A549 (cell line): ENCODE measurements at regions not wholly inside any gene's neighbourhood (a gene's known extent, or its start where the extent isn't known, plus 50 kb on each side); places are given as distances from the start of the nearest gene placed in this dataset.

Experiments used
- ATAC-seq, 2 experiments: fragments of 200-7000 bp in 1 of 2; fragments of >200 bp in 1 of 2; cut with Nextera tagmentation in 1 of 2; cut with Tn5 transposase in 1 of 2; 3 replicates each; pipeline versions ENCODE4 v1.8.0 to v1.9.1; 2018 to 2020; ENCODE audit warnings: mild to moderate bottlenecking in 1 of 2, moderate library complexity in 1 of 2
- CTCF ChIA-PET: fragments of 300-600 bp; sonication (Branson Sonifier 250); formaldehyde crosslinking; extraction: SDS; loops from one replicate; lab custom pipeline; 2021; ENCODE audit warnings: antibody characterized with exemption, inconsistent platforms; lab: Yijun Ruan, JAX
- POLR2A ChIA-PET: fragments of 350-600 bp; formaldehyde crosslinking; extraction: SDS; loops from one replicate; lab custom pipeline; 2021; ENCODE audit warnings: antibody characterized with exemption, inconsistent platforms; lab: Yijun Ruan, JAX
- DNase-seq, 2 experiments: peaks; one replicate each; pipeline versions ENCODE4 v3.0.0 to v3.0.0-alpha.2; 2011 to 2016; ENCODE audit warnings: low read depth in 1 of 2, low spot score in 1 of 2
- FAIRE-seq: peaks from 2 replicates; lab custom pipeline; 2011; peaks lifted over from hg19 to GRCh38; lab: Jason Lieb, UNC
- H3K27ac ChIP-seq, 2 experiments: fragments of >200 bp; sonication (Bioruptor Twin); formaldehyde crosslinking; 3 replicates each; pipeline ENCODE4 v1.5.1; 2016 to 2017
- H3K4me1 ChIP-seq: fragments of >200 bp; sonication (Bioruptor Twin); formaldehyde crosslinking; 3 replicates; pipeline ENCODE4 v1.6.1; 2016
- H3K4me2 ChIP-seq: fragments of >200 bp; sonication (Bioruptor Twin); formaldehyde crosslinking; 3 replicates; pipeline ENCODE4 v1.6.1; 2016
- H3K4me3 ChIP-seq: fragments of >200 bp; sonication (Bioruptor Twin); formaldehyde crosslinking; 3 replicates; pipeline ENCODE4 v1.5.1; 2016
- H3K9me3 ChIP-seq: fragments of >200 bp; sonication (Bioruptor Twin); formaldehyde crosslinking; 3 replicates; pipeline ENCODE4 v1.6.1; 2016
- BCL3 ChIP-seq: fragments of >200 bp; sonication (Bioruptor Twin); formaldehyde crosslinking; IDR thresholded peaks from 3 replicates; pipeline ENCODE4 v1.6.1; 2016
- BHLHE40 ChIP-seq: IDR thresholded peaks from 2 replicates; pipeline ENCODE4 v1.6.1; 2012; ENCODE audit warnings: low read depth, low read length, inconsistent platforms
- CBX2 ChIP-seq: fragments of 200-600 bp; sonication (generic); IDR thresholded peaks from 2 replicates; pipeline ENCODE4 v1.6.1; 2016; ENCODE audit warnings: low read depth, mild to moderate bottlenecking, borderline replicate concordance
- CHD4 ChIP-seq: fragments of 200-600 bp; sonication (generic); IDR thresholded peaks from 2 replicates; pipeline ENCODE4 v1.6.1; 2016; ENCODE audit warnings: antibody characterized with exemption, mild to moderate bottlenecking, borderline replicate concordance
- CTCF ChIP-seq: fragments of >200 bp; sonication (Bioruptor Twin); formaldehyde crosslinking; IDR thresholded peaks from 3 replicates; pipeline ENCODE4 v1.5.1; 2016
- EP300 ChIP-seq, 2 experiments: fragments of >200 bp; sonication (Bioruptor Twin); formaldehyde crosslinking; IDR thresholded peaks; 2 replicates in 1 of 2; 3 replicates in 1 of 2; pipeline ENCODE4 v1.6.1; 2016 to 2017
- FOXS1 ChIP-seq: fragments of 250-450 bp; sonication (Bioruptor Pico); IDR thresholded peaks from 2 replicates; pipeline ENCODE4 v1.5.0; 2020; ENCODE audit warnings: mild to moderate bottlenecking, moderate library complexity
- GATA3 ChIP-seq: IDR thresholded peaks from 2 replicates; pipeline ENCODE4 v1.6.1; 2012; ENCODE audit warnings: borderline replicate concordance
- HDAC2 ChIP-seq: fragments of 200-600 bp; sonication (generic); IDR thresholded peaks from 2 replicates; pipeline ENCODE4 v1.6.1; 2016
- HEYL ChIP-seq: fragments of 250-450 bp; sonication (Bioruptor Pico); IDR thresholded peaks from 2 replicates; pipeline ENCODE4 v1.8.0; 2021; ENCODE audit warnings: mild to moderate bottlenecking, moderate library complexity
- MYC ChIP-seq: IDR thresholded peaks from 2 replicates; pipeline ENCODE4 v1.6.1; 2012; ENCODE audit warnings: mild to moderate bottlenecking, inconsistent platforms, low read length, improper control_type of control experiment, borderline replicate concordance
- PHF8 ChIP-seq: fragments of 200-600 bp; sonication (generic); IDR thresholded peaks from 2 replicates; pipeline ENCODE4 v1.6.1; 2016; ENCODE audit warnings: low read depth, mild to moderate bottlenecking, antibody characterized with exemption, moderate library complexity, borderline replicate concordance
- POLR2A ChIP-seq: IDR thresholded peaks from 2 replicates; pipeline ENCODE4 v1.6.1; 2012; ENCODE audit warnings: mild to moderate bottlenecking, low read length
- POLR2AphosphoS2 ChIP-seq: conservative IDR thresholded peaks from 2 replicates; pipeline ENCODE4 v1.6.1; 2012; ENCODE audit warnings: low read length, improper control_type of control experiment, inconsistent platforms
- RAD21 ChIP-seq, 2 experiments: fragments of >200 bp in 1 of 2; sonication (Bioruptor Twin) in 1 of 2; formaldehyde crosslinking in 1 of 2; IDR thresholded peaks in 1 of 2; conservative IDR thresholded peaks in 1 of 2; 2 replicates in 1 of 2; 3 replicates in 1 of 2; pipeline ENCODE4 v1.6.1; 2012 to 2018; ENCODE audit warnings: inconsistent platforms in 1 of 2
- SMC3 ChIP-seq: fragments of >200 bp; sonication (Bioruptor Twin); formaldehyde crosslinking; IDR thresholded peaks from 3 replicates; pipeline ENCODE4 v1.6.1; 2018; ENCODE audit warnings: inconsistent platforms
- SREBF2 ChIP-seq: fragments of 450-650 bp; IDR thresholded peaks from 2 replicates; pipeline ENCODE4 v1.6.1; 2014; ENCODE audit warnings: mild to moderate bottlenecking, moderate library complexity
- TFCP2L1 ChIP-seq: fragments of 250-450 bp; sonication (Bioruptor Pico); IDR thresholded peaks from 2 replicates; pipeline ENCODE4 v1.5.0; 2021; ENCODE audit warnings: mild to moderate bottlenecking
- ZC3H11A ChIP-seq: fragments of 450-650 bp; IDR thresholded peaks from 2 replicates; pipeline ENCODE4 v1.6.1; 2014; ENCODE audit warnings: antibody characterized with exemption, mild to moderate bottlenecking
- ZSCAN20 ChIP-seq: fragments of 250-450 bp; sonication (Bioruptor Pico); IDR thresholded peaks from 2 replicates; pipeline ENCODE4 v1.8.0; 2022; ENCODE audit warnings: mild to moderate bottlenecking, moderate library complexity
- WGBS: methylation state at CpG from one replicate; pipeline ENCODE4 v1.1.6; 2017; ENCODE audit errors: missing lambda C conversion rate; 5-methylcytosine and 5-hydroxymethylcytosine counted together
- TF ChIP-seq, protein P1 (sequence below): fragments of 250-450 bp; sonication (Bioruptor Pico); IDR thresholded peaks from 2 replicates; pipeline ENCODE4 v1.5.0; 2020; ENCODE audit warnings: low read depth, mild to moderate bottlenecking, moderate library complexity
- TF ChIP-seq, protein P2 (sequence below): fragments of 200-600 bp; sonication (generic); IDR thresholded peaks from 2 replicates; pipeline ENCODE4 v1.6.1; 2016; ENCODE audit warnings: antibody characterized with exemption, mild to moderate bottlenecking, moderate library complexity
- TF ChIP-seq, protein P3 (sequence below): IDR thresholded peaks from 2 replicates; pipeline ENCODE4 v1.6.1; 2012

DNA sequence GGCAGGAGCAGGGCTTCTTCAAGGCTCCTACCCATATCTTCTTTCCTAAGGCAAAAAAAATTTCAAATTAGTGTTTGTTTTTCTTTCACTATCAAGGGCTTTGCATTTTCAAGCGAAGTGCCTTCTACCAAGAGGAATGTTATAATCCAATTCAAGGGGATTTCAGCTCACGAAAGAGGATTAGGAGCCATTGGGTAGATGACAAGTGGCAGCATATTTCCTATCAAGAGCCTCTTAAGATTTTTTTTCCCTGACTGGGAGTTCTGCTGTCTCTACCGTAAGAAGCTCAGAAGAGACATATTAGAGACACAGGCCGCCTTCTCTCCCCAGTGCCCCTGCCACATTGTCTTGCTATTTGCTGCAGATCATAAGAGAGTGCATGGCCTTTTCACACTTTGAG lies 55.9 kb upstream of the BMAL1 start:
- TF ChIP-seq BCL3 (no peak), CBX2 (no peak), ZSCAN20 (CRISPR knock-in tag) (no peak), ZC3H11A (no peak), MYC (no peak), CHD4 (no peak), BHLHE40 (no peak), SMC3 (no peak), FOXS1 (CRISPR knock-in tag) (no peak), POLR2AphosphoS2 (no peak), EP300 (IDR thresholded peaks at IDR 0.05) (no peak), HDAC2 (no peak), PHF8 (no peak)
- TF ChIP-seq, protein P1, sequence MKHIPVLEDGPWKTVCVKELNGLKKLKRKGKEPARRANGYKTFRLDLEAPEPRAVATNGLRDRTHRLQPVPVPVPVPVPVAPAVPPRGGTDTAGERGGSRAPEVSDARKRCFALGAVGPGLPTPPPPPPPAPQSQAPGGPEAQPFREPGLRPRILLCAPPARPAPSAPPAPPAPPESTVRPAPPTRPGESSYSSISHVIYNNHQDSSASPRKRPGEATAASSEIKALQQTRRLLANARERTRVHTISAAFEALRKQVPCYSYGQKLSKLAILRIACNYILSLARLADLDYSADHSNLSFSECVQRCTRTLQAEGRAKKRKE, result no peak
- TF ChIP-seq, protein P2, sequence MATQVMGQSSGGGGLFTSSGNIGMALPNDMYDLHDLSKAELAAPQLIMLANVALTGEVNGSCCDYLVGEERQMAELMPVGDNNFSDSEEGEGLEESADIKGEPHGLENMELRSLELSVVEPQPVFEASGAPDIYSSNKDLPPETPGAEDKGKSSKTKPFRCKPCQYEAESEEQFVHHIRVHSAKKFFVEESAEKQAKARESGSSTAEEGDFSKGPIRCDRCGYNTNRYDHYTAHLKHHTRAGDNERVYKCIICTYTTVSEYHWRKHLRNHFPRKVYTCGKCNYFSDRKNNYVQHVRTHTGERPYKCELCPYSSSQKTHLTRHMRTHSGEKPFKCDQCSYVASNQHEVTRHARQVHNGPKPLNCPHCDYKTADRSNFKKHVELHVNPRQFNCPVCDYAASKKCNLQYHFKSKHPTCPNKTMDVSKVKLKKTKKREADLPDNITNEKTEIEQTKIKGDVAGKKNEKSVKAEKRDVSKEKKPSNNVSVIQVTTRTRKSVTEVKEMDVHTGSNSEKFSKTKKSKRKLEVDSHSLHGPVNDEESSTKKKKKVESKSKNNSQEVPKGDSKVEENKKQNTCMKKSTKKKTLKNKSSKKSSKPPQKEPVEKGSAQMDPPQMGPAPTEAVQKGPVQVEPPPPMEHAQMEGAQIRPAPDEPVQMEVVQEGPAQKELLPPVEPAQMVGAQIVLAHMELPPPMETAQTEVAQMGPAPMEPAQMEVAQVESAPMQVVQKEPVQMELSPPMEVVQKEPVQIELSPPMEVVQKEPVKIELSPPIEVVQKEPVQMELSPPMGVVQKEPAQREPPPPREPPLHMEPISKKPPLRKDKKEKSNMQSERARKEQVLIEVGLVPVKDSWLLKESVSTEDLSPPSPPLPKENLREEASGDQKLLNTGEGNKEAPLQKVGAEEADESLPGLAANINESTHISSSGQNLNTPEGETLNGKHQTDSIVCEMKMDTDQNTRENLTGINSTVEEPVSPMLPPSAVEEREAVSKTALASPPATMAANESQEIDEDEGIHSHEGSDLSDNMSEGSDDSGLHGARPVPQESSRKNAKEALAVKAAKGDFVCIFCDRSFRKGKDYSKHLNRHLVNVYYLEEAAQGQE, result no peak
- TF ChIP-seq, protein P3, sequence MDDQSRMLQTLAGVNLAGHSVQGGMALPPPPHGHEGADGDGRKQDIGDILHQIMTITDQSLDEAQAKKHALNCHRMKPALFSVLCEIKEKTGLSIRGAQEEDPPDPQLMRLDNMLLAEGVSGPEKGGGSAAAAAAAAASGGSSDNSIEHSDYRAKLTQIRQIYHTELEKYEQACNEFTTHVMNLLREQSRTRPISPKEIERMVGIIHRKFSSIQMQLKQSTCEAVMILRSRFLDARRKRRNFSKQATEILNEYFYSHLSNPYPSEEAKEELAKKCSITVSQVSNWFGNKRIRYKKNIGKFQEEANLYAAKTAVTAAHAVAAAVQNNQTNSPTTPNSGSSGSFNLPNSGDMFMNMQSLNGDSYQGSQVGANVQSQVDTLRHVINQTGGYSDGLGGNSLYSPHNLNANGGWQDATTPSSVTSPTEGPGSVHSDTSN, result no peak
- CTCF ChIA-PET, result interaction anchor here (0.6 to 2.8 kb wide), 4 partner anchors 11 to 299 kb away, joined by 4 to 14 read pairs (median 4); no protein-coding TSS in a partner anchor
- POLR2A ChIA-PET, result no interaction called here
- 83% methylated on average over 4 of the region's 4 CpGs for WGBS
- Histone ChIP-seq H3K4me3 (no peak overlapping the region), H3K9me3 (no peaks in the 10 kb centered on the region), H3K27ac (peak overlapping the region in 1 of 2 experiments; percentile 63; a peak in 2 of 6 replicates), H3K4me1 (peaks cover 22% of the 10 kb centered on the region), H3K4me2 (no peak overlapping the region)
- DNase-seq (no peak), ATAC-seq (no peak), FAIRE-seq (no peak)

DNA sequence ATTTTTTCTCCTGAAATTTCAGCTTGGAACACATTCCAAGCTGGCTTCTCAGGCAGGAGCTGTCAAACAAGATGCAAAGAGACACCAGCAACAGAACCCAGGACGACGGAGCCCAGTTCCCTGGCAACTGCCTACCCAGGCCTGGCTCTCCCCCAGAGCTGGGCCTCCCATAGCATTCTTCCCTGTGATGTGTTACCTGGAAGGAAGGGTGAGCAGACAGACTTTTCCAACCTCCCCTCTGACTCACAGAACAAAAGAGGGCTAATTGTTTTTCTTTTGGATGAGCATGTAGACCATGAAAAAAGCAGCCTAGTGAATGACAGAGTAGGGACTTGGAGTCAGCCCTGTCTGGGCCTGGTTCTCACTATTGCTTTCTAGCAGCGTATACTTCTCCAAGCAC lies 55.3 kb upstream of the BMAL1 start:
- no peak for FAIRE-seq

More for the DNA sequence above, 55.3 kb upstream of the BMAL1 start:
- Histone ChIP-seq H3K4me3 (no peak overlapping the region), H3K4me2 (no peak overlapping the region), H3K9me3 (no peaks in the 10 kb centered on the region), H3K27ac (peak overlapping the region in 1 of 2 experiments; percentile 63; a peak in 2 of 6 replicates), H3K4me1 (peaks cover 16% of the 10 kb centered on the region)
- 89% methylated on average over 3 of the region's 3 CpGs for WGBS
- ATAC-seq (peak in 1 of 2 experiments; percentile 37; a peak in 3 of 6 replicates), DNase-seq (no peak)
- ChIA-PET POLR2A (no interaction called here), CTCF (interaction anchor here (0.6 to 2.8 kb wide), 3 partner anchors 12 to 300 kb away, joined by 4 to 14 read pairs (median 5); no protein-coding TSS in a partner anchor)
- TF ChIP-seq PHF8 (no peak), RAD21 (conservative IDR thresholded peaks at IDR 0.05 in 1 of 2, IDR thresholded peaks at IDR 0.05 in 1 of 2) (no peak), TFCP2L1 (CRISPR knock-in tag) (no peak), SREBF2 (no peak), BHLHE40 (no peak), HEYL (CRISPR knock-in tag) (no peak), POLR2A (no peak), HDAC2 (no peak), ZSCAN20 (CRISPR knock-in tag) (no peak), GATA3 (no peak), EP300 (IDR thresholded peaks at IDR 0.05) (no peak), CTCF (no peak), SMC3 (no peak)
